Epithelial cell of esophagus (primary cell): ENCODE measurements at regions not wholly inside any gene's neighbourhood (a gene's known extent, or its start where the extent isn't known, plus 50 kb on each side); places are given as distances from the start of the nearest gene placed in this dataset.

Experiments used
- DNase-seq: peaks from one replicate; pipeline ENCODE4 v3.0.0; 2010; ENCODE audit warnings: low read depth
- H3K4me3 ChIP-seq: 2 replicates; pipeline ENCODE4 v1.5.1; 2011; ENCODE audit warnings: mild to moderate bottlenecking, low read length, control low read depth
- TF ChIP-seq, protein P1 (sequence below): IDR thresholded peaks from 2 replicates; pipeline ENCODE4 v1.5.1; 2011; ENCODE audit warnings: low read depth, mild to moderate bottlenecking, low read length, control low read depth, inconsistent platforms; ENCODE audit not compliant: insufficient read depth; ENCODE audit errors: missing control alignments

DNA sequence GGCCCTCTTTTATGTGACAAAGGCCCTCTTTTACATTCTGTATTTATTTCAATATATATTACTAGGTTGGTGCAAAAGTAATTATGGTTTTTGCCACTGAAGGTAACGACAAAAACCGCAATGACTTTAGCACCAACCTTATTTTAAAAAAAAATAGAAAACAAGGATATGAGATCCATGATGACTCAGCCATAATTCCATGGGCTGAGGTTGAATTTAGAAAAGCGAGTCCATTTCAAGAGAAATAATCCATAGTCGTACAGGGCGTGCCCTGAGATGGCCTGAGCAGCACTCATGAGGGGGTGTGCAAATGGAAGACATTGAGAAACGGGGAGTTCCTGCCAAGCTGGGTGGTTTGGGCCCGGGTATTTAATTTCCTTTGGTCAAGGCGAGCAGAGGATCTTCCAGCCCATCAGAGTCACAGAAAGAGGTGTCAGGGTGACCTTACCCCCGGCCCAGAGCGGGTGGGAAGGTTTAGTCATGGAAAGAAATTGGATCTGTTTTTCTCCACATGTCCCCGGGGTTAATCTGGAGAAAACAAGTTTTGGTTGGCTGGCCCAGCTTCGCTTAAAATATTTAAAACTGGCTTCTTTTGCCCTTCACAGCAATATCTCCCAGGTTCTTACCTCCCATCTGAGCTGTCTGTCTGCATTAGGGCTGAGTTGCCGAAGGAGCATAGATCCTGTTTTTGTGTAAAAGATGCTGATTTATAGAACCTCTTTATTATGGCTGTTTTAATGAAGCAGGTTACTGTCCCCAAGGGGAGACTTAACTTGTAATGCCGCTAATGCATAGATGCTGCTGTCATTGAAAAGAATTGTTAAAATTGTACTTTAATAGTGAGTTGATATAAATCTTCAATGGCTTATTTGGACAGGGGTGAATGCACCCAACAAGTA lies 255.6 kb downstream of the PREX1 start:
- TF ChIP-seq, protein P1, sequence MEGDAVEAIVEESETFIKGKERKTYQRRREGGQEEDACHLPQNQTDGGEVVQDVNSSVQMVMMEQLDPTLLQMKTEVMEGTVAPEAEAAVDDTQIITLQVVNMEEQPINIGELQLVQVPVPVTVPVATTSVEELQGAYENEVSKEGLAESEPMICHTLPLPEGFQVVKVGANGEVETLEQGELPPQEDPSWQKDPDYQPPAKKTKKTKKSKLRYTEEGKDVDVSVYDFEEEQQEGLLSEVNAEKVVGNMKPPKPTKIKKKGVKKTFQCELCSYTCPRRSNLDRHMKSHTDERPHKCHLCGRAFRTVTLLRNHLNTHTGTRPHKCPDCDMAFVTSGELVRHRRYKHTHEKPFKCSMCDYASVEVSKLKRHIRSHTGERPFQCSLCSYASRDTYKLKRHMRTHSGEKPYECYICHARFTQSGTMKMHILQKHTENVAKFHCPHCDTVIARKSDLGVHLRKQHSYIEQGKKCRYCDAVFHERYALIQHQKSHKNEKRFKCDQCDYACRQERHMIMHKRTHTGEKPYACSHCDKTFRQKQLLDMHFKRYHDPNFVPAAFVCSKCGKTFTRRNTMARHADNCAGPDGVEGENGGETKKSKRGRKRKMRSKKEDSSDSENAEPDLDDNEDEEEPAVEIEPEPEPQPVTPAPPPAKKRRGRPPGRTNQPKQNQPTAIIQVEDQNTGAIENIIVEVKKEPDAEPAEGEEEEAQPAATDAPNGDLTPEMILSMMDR, result no peak
- no peak overlapping the region for H3K4me3 ChIP-seq
- DNase-seq, result no peak

DNA sequence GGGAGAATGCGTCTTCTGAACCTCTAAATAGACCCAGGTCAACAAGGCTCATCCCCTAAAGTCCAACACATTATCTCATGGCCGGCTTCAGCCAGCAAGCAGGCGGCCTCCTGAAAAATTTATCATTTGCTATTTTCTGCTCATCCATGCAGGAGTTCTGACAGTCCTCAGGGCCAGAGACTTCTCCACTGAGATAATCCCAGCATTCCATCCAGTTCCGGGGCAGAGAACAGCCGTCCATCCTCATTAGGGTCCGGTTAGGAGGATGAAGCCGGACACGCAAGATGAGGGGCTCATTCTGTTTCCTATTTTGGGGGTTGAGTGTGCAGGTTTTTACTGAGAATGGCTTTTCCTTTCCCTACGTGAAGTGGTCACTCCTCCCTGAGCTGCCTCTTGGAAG lies 258.1 kb downstream of the PREX1 start:
- DNase-seq, result no peak
- TF ChIP-seq, protein P1, result no peak
- H3K4me3 ChIP-seq, result no peak overlapping the region

DNA sequence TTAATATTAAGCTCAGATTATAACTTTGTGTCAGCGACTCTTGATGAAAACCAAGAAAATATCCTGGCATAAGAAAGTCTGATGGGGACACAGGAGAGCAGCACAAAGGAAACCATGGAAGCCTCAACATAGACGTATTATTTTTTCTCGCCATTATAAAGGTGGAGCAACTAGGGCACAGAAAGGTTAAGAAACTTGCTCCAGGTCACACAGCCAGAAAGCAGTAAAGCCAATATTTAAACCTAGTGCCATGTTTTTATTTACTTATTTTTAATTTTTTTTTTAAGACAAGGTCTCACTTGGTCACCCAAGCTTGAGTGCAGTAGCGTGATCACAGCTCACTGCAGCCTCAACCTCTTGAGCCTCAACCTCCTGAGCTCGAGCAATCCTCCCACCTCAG lies 259.3 kb downstream of the PREX1 start:
- H3K4me3 ChIP-seq, result no peak overlapping the region
- DNase-seq, result no peak
- TF ChIP-seq, protein P1, result no peak

GRCh38 chr20:48567145-48567544 lies 260.7 kb downstream of the PREX1 start:
- TF ChIP-seq, protein P1, result no peak
- H3K4me3 ChIP-seq, result no peak overlapping the region
- DNase-seq, result no peak

GRCh38 chr20:48564982-48565539 lies 262.7 kb downstream of the PREX1 start:
- DNase-seq, result no peak
- H3K4me3 ChIP-seq, result no peak overlapping the region
- TF ChIP-seq, protein P1, result no peak

DNA sequence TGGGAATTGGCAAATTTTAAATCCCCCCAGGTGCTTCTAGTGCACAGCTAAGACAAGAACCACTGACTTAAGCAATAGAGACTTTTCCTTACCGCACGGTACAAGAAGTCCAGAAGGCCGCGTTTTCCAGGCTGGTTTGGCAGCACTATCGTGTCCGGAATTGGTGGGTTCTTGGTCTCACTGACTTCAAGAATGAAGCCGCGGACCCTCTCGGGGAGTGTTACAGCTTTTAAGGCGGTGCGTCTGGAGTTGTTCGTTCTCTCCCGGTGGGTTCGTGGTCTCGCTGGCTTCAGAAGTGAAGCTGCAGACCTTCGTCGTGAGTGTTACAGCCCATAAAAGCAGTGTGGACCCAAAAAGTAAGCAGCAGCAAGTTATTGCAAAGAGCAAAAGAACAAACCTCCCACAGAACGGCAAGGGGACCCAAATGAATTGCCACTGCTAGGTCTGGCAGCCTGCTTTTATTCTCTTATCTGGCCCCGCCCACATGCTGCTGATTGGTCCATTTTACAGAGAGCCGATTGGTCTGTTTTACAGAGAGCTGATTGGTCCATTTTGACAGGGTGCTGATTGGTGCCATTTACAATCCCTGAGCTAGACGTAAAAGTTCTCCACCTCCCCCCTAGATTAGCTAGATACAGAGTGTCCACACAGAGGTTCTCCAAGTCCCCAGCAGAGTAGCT lies 264.5 kb downstream of the PREX1 start:
- no peak overlapping the region for H3K4me3 ChIP-seq
- no peak for DNase-seq
- TF ChIP-seq, protein P1, result no peak
